Vagina (tissue), 2 donors: ENCODE measurements at regions not wholly inside any gene's neighbourhood (a gene's known extent, or its start where the extent isn't known, plus 50 kb on each side); places are given as distances from the start of the nearest gene placed in this dataset.

Experiments
- CTCF ChIP-seq, 3 experiments: fragments of 450-650 bp in 2 of 3; fragments of 200-600 bp in 1 of 3; sonication (generic) in 1 of 3; IDR thresholded peaks; one replicate each; pipeline ENCODE4 v1.5.1; 2017 to 2019; ENCODE audit warnings: antibody characterized with exemption in 3 of 3, mild to moderate bottlenecking in 2 of 3, moderate library complexity in 2 of 3
- POLR2A ChIP-seq, 2 donors: fragments of 450-650 bp; IDR thresholded peaks; one replicate each; pipeline ENCODE4 v1.6.1; 2017; ENCODE audit warnings: antibody characterized with exemption in 2 of 2, mild to moderate bottlenecking in 2 of 2, moderate library complexity in 2 of 2
- POLR2AphosphoS5 ChIP-seq, 2 donors: sonication (generic); formaldehyde crosslinking; IDR thresholded peaks; one replicate each; pipeline ENCODE4 v1.9.0; 2017; ENCODE audit warnings: antibody characterized with exemption in 2 of 2, mild to moderate bottlenecking in 2 of 2, low read depth in 1 of 2; ENCODE audit not compliant: insufficient read depth in 1 of 2

DNA sequence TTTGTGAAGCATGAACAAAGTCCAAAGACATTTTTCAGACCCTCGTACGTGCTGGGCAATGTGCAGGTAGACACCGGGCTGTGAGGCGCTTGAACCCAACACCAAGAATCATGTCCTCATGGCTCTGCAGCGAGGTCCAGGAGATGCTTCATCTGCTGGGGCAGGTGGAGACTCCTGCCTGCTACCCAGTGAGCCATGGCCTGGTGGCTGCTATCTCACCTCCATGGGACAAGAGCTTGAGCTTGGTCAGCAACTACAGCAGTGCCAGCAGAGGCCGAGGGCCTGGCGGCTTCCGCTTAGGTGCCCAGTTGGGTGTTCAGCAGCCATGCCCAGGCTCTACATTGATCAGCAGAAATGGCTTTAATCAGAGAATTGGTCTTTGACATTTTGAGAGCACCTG, 281.0 kb upstream of the HS6ST1 start:
- TF ChIP-seq POLR2A (IDR thresholded peaks at IDR 0.05) (no peak), CTCF (IDR thresholded peaks at IDR 0.05) (no peak), POLR2AphosphoS5 (IDR thresholded peaks at IDR 0.05; ENCODE audit: insufficient read depth in 1 of 2, low read depth in 1 of 2) (no peak)
